ENCODE measurements at regions not wholly inside any gene's neighbourhood (a gene's known extent, or its start where the extent isn't known, plus 50 kb on each side); places are given as distances from the start of the nearest gene placed in this dataset.
"Not testable (repeated sequence)": the region's sequence is repeated elsewhere in the genome, so short reads cannot be mapped to it uniquely, and the experiment has no call there.

GRCh38 chr4:24195991-24196736 is 306.3 kb upstream of the PPARGC1A start:
- DNase-seq: no peak

GRCh38 chr4:24192018-24192641 is 302.3 kb upstream of the PPARGC1A start:
- DNase-seq: no peak

DNA sequence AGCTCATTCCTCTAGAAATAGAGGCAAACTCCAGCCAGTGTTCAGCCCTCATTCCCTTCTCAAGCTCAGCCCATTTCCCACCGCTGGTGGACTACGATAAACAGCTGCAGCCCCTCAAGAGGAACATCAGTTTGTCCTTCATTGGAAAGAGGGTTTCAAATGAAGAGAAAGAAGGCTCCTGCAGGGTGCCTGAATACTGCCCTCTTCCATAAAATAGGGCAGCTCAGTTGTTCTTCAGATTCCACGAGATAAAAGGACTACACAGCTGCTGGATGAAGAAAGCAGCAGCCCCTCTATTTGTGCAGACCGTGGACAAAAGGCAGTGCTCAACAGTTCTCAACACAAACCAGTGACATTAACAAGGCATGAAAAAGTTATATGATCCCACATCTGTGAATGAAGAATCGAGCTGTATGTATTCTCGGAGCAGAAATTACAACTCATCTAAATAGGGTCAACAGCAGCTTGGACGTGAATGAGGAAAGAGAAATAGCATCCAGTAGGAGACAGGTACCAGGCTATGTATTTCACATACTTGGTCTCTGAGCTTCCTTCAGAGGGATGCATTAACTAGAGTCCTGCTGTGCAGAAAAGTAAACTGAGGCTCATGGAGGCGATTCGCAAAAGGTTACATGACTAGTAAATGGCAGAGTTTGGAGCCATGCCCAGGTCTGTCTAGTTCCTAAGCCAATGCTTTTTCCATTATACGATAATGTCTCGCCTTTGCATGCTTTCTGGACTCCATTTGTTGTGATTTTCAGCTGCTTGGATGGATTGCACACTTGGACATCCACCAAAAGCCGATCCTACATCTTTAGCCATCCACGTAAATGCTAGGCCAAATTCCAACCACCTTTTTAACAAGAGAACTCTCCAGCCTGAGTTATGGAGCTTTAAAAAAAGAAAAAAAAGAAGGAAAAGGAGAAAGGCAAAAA is 301.2 kb upstream of the PPARGC1A start:
- DNase-seq: no peak

DNA sequence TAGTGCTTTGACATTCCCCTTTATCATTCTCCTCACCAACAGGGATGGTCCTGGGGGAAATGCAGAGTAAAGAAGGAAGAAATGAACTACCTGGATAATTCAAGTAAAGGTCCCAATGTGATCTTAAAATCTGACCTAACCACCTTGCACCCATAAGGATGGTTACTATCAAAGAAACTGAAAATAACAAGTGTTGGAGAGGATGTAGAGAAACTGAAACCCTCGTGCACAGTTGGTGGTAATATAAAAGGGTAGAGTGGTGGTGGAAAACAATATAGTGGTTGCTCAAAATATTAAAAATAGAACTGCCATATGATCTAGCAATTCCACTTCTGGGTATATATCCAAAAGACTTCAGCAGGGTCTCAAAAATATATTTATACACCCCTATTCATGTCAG is 298.6 kb upstream of the PPARGC1A start:
- no peak for DNase-seq

DNA sequence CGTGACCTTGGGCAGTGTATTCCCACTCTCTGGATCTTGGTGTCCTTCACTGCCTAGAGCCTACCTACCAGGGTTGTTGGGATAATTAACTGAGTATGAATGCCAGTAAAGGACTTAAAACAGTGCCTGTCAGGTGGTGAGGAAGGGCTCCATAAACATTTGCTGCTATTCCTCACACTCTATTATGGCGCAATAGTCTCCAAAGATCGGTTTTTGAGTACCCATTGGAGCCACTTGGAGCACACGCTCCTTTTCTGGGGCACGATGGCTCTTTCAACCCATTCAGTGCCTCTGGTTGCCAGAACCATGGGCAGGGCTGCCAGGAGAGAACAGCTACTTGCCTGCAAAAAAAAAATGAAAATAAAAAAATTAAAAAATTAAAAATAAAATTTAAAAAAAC is 296.6 kb upstream of the PPARGC1A start:
- no peak for DNase-seq

- no peak for DNase-seq
These were observed 291.2 kb upstream of the PPARGC1A start for GRCh38 chr4:24181005-24181404.

DNA sequence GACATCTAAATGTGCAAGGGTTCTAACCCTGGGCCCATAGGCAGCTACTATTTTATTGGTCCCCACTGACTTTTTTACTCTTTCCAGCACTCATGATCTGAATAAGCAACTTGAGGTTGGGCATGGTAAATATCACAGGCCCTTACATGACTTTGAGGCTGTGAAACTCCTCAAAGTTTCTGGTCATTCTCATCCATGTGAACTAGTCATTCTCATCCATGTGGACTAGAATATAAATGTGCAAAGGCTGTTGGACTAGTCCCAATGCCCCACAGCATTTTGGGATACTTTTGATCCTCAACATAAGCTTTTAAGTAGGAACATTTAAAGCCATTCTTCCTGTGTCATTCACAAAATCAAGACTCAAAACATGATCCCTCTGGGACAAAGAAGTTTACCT is 290.7 kb upstream of the PPARGC1A start:
- no peak for DNase-seq

- no peak for DNase-seq
These were observed 289.5 kb upstream of the PPARGC1A start for GRCh38 chr4:24179201-24179840.

- DNase-seq: not testable (repeated sequence)
These were observed 287.6 kb upstream of the PPARGC1A start for GRCh38 chr4:24177443-24177842.

GRCh38 chr4:24175707-24176106 is 285.9 kb upstream of the PPARGC1A start:
- no peak for DNase-seq

DNA sequence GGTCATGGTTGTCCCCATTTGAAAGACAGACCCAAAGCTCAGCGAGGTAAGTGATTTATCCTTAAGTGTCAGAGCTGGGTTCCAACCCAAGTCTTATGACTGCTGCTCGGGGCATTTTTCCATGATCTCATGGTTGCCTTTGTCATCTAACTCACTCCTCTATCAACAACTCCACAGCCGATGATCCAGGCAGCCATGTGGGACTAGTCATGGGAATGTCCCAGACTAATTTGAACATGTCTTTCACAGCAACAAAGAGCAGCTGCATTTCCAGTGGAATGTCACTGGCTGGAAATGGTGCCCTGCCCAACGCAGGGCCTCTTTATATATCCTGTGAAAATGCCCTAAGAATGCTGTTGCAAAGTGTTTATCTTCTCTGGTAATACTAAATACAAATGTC is 284.8 kb upstream of the PPARGC1A start:
- no peak for DNase-seq

DNA sequence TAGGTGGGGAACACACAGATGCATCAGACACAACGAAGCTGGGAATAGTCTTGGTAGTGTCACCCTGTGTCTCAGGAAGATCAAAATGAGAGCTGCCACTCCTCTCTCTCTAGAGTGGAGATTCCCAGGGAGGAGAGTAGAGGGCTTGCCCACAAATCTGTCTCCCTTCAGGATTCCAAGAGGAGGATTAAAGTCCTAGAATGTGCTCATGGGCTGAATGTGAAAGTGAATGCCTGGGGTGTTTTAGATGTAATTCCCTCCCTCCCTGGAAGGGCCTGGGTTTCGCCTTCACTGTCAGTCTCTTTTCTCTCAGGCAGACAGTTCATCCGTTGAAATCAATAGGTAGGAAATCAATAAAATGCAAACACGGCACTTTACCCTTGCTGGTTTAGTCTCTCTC is 282.6 kb upstream of the PPARGC1A start:
- no peak for DNase-seq

DNA sequence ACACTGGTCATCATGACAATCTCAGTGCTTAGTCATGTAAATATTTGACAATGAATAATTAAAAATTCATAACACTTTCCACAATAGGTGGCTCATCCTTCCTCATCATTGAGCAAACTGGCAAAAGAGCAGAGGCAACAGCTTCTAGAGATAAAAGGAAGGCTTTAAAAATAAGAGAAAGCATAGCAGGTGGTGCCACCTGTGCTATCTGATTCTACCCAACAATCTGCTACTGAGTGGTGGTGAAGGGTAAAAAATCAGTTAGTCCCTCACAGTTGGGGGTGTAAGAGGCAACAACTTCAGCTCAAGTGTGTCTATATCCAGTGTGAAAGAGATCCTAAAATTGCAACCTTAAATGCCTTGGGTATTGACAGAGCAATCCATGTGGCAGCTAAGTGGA is 280.1 kb upstream of the PPARGC1A start:
- no peak for DNase-seq

DNA sequence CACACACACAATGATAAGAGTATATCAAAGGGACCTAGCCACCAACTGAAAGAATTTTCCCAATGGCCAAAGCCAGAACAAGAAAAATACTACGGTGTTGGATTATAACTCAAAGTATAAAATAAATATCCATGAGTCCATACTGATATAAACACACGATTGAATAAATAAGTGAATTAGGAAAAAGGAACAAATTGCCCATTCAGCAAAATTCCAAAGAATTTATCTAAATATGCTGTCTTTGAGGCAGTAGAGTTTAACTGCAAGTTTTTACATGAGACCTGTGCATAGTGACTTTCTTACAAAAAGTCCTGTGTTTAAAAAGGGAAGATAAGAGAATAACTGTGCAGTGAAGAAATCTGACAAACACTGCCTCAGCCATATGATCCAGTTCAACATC is 278.8 kb upstream of the PPARGC1A start:
- DNase-seq: no peak

GRCh38 chr4:24166501-24166900 is 276.7 kb upstream of the PPARGC1A start:
- DNase-seq: no peak

GRCh38 chr4:24164797-24165196 is 274.9 kb upstream of the PPARGC1A start:
- no peak for DNase-seq

DNA sequence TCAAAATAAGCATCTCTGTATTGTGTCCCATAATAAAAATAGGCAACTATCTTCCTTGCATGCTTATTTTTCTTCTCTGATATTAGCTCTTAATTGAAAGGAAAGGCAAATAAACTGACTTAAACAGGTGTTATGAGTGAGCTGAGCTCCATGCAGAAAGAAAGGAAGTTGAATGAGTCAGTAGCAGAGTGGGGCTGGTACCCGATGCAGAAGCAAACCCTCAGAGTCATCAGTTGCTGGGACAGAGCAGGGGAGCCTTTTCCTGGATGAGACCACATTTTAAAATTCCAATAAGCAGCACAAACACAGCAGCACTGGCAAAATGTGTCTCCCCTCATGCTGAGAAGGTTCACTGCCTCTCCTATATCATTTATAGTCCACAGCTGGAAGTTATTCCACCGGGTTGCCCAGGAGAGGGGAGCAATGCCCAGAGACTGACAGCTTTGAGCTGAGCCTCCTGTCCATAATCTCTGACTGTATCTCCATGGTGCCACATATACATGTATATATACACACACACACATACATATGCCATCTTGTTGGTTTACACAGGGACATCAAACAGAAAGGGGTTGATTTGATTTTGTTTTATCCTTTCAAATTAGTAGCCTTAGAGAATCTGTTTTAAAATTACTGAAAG is 274.3 kb upstream of the PPARGC1A start:
- no peak for DNase-seq

DNA sequence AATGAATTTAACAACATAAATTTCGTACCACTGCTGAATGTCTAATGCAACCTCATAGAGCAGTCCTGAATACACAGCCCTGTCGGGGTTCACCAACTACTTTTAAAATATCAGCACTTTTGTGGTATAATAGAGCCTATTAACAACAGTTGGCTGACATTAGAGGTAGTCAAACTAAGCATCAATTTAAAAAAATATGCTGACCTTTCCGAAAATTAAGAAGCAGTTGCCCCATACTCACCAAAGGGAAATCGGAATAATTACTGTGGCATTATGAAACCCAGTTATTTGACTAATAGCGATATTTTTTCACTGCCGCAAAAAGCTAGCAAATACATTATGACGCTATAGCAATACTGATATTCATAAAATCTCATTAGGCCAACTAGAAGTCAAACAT is 273.5 kb upstream of the PPARGC1A start:
- no peak for DNase-seq

- no peak for DNase-seq
These were observed 270.5 kb upstream of the PPARGC1A start for GRCh38 chr4:24160358-24160757.

GRCh38 chr4:24158031-24158430 is 268.2 kb upstream of the PPARGC1A start:
- no peak for DNase-seq

DNA sequence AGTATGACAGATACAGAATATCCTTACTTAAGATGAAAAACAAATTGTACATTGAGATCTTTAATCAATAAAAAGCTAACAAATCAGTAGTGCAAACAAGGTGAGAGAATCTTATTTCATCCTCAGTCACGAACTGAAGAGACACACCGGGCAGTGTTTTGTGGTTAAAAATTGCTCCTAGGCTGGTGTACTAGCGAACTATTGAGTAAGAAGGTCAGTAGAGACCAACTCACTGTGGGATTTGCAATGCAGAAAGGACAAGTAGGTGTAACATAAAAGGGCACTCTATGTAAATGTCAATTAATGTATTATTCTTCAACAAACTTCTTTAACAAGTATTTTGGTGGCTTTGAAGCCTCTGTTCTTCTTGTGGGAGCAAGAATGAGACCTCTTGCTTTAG is 260.2 kb upstream of the PPARGC1A start:
- no peak for DNase-seq

- no peak for DNase-seq
These were observed 256.3 kb upstream of the PPARGC1A start for GRCh38 chr4:24146127-24146526.

DNA sequence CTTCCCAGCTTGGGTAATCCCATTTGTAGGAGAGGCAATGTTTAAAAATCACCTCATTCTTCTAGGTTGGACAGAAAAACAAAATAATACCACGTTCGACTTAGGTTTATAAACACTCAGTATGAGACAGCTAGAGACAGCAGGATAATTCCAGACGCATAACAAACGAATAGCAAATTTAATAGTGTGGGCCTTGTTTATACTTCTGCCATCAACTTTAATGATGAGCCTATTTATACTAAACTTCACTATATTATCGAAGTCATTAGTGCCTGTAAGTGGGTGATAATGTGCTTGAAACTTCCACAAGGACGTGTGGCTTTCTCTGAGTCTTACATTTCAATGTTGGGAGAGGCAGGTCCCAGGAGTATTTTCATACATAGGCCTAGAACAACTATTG is 255.7 kb upstream of the PPARGC1A start:
- DNase-seq: no peak
